Hepatocyte (in vitro differentiated cells): ENCODE measurements at regions not wholly inside any gene's neighbourhood (a gene's known extent, or its start where the extent isn't known, plus 50 kb on each side); places are given as distances from the start of the nearest gene placed in this dataset.

Experiments
- DNase-seq: peaks from one replicate; pipeline ENCODE4 v3.0.0-alpha.2; 2016; ENCODE audit warnings: low spot score
- H2AFZ ChIP-seq: fragments of 200-600 bp; sonication (generic); 2 replicates; pipeline ENCODE4 v1.6.0; 2016; ENCODE audit warnings: antibody characterized with exemption, mild to moderate bottlenecking
- H3K27ac ChIP-seq: fragments of 200-600 bp; sonication (generic); 2 replicates; pipeline ENCODE4 v1.5.1; 2016; ENCODE audit warnings: mild to moderate bottlenecking
- H3K27me3 ChIP-seq: fragments of 200-600 bp; sonication (generic); 2 replicates; pipeline ENCODE4 v1.6.1; 2016
- H3K36me3 ChIP-seq: fragments of 200-600 bp; sonication (generic); replicated peaks from 2 replicates; pipeline ENCODE4 v1.5.1; 2016; ENCODE audit warnings: low read depth; ENCODE audit not compliant: insufficient read depth
- H3K4me1 ChIP-seq: fragments of 200-600 bp; sonication (generic); 2 replicates; pipeline ENCODE4 v1.5.1; 2016; ENCODE audit warnings: mild to moderate bottlenecking, moderate library complexity; ENCODE audit not compliant: insufficient read depth
- H3K4me2 ChIP-seq: fragments of 200-600 bp; sonication (generic); 2 replicates; pipeline ENCODE4 v1.6.0; 2016
- H3K4me3 ChIP-seq: fragments of 200-600 bp; sonication (generic); 2 replicates; pipeline ENCODE4 v1.5.1; 2016; ENCODE audit warnings: mild to moderate bottlenecking
- H3K79me2 ChIP-seq: fragments of 200-600 bp; sonication (generic); 2 replicates; pipeline ENCODE4 v1.6.0; 2017; ENCODE audit warnings: mild to moderate bottlenecking
- H3K9me2 ChIP-seq: fragments of 200-600 bp; sonication (generic); replicated peaks from 2 replicates; pipeline ENCODE4 v1.6.0; 2017; ENCODE audit warnings: mild to moderate bottlenecking; ENCODE audit not compliant: insufficient read depth
- H3K9me3 ChIP-seq: fragments of 200-600 bp; sonication (generic); 2 replicates; pipeline ENCODE4 v1.5.1; 2016; ENCODE audit warnings: low read depth, mild to moderate bottlenecking
- H4K20me1 ChIP-seq: fragments of 200-600 bp; sonication (generic); 2 replicates; pipeline ENCODE4 v1.6.0; 2016; ENCODE audit warnings: mild to moderate bottlenecking; ENCODE audit not compliant: insufficient read depth, poor library complexity, severe bottlenecking
- EZH2 ChIP-seq: fragments of 200-600 bp; sonication (generic); IDR thresholded peaks from 2 replicates; pipeline ENCODE4 v1.6.1; 2016; ENCODE audit warnings: antibody characterized with exemption, mild to moderate bottlenecking, borderline replicate concordance
- EZH2phosphoT487 ChIP-seq: fragments of 200-600 bp; sonication (generic); IDR thresholded peaks from one replicate; pipeline ENCODE4 v1.6.1; 2018; ENCODE audit warnings: antibody characterized with exemption, mild to moderate bottlenecking, low read depth, moderate library complexity; ENCODE audit not compliant: unreplicated experiment, severe bottlenecking
- WGBS: methylation state at CpG from one replicate; pipeline ENCODE4 v1.1.6; 2016; ENCODE audit warnings: low lambda C conversion rate; ENCODE audit errors: missing lambda C conversion rate; 5-methylcytosine and 5-hydroxymethylcytosine counted together
- TF ChIP-seq, protein P1 (sequence below): fragments of 200-600 bp; sonication (generic); IDR thresholded peaks from 2 replicates; pipeline ENCODE4 v1.5.1; 2016; ENCODE audit warnings: antibody characterized with exemption, mild to moderate bottlenecking; ENCODE audit not compliant: poor library complexity

DNA sequence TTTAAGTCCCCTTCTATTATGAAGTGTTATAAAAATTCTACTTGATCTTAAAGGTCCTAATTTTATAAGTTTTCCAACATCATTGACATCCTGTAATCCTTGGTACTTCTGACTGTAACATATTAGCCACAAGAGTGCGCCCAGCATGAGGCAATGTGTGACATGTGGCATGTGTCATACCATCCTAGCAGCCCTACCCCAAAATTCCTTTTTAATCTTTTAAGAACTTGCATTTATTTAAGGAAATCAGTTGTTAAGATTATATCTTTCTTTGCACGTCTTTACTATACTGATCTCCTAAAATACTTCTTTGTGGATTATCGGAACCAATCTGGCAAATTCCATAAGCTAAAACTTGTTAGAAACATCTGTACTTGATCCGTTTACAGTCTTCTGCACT is 167.1 kb upstream of the SLC24A3 start:
- Histone ChIP-seq H2AFZ (no peak overlapping the region), H4K20me1 (no peaks in the 10 kb centered on the region), H3K27ac (no peak overlapping the region), H3K4me1 (no peaks in the 10 kb centered on the region), H3K4me2 (no peak overlapping the region), H3K79me2 (no peaks in the 10 kb centered on the region), H3K9me3 (no peaks in the 10 kb centered on the region), H3K4me3 (no peak overlapping the region), H3K36me3 (no peaks in the 10 kb centered on the region), H3K9me2 (no peaks in the 10 kb centered on the region), H3K27me3 (peaks cover 6% of the 10 kb centered on the region)
- WGBS = 53% methylated on average over 4 of the region's 4 CpGs
- DNase-seq = no peak
- TF ChIP-seq EZH2 = no peak
- TF ChIP-seq, protein P1, sequence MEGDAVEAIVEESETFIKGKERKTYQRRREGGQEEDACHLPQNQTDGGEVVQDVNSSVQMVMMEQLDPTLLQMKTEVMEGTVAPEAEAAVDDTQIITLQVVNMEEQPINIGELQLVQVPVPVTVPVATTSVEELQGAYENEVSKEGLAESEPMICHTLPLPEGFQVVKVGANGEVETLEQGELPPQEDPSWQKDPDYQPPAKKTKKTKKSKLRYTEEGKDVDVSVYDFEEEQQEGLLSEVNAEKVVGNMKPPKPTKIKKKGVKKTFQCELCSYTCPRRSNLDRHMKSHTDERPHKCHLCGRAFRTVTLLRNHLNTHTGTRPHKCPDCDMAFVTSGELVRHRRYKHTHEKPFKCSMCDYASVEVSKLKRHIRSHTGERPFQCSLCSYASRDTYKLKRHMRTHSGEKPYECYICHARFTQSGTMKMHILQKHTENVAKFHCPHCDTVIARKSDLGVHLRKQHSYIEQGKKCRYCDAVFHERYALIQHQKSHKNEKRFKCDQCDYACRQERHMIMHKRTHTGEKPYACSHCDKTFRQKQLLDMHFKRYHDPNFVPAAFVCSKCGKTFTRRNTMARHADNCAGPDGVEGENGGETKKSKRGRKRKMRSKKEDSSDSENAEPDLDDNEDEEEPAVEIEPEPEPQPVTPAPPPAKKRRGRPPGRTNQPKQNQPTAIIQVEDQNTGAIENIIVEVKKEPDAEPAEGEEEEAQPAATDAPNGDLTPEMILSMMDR = peak; percentile 4
- TF ChIP-seq EZH2phosphoT487 = no peak

DNA sequence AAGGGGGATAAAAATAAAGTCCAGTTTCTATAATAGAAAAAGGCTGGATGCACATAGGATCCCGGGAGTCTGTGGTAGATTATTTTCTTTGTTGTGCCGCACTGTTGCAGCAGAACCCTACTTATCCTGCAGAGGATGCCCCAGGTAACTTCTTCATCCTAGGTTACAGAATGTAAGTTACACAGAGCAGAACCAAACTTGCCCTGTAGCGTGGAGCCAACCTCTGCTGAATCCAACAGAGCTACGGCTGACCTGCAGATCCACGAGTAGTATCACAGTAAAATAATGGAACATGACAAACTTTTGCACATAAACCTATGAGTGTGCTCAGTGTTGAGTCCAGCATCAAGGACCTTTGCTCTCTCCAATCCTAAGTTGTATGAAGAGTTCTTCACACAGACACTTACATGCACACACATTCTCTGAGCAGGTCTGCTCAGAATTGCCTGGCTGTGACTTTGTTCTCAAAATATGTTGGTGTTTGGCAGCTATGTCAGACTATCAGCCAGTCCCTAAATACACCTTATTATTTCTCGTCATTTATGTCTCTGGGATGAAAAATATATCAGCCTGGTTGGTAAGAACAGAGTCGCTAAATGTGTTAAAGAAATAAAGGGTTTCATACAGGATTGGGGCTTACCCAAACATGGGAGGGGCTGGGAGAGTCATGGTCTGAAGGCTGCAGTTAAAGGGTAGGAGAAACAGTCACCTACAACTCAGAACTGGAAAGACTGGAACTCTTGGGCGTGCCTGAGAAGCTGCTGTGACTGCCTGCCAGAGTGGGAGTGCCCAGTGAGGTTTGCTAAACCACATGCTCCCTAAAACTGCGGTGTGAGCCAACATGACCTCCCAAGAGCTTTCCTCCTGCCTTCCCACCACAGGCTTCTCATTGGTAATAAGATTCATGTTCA is 165.1 kb upstream of the SLC24A3 start:
- Histone ChIP-seq H2AFZ (no peak overlapping the region), H3K36me3 (no peaks in the 10 kb centered on the region), H3K9me2 (no peaks in the 10 kb centered on the region), H4K20me1 (no peaks in the 10 kb centered on the region), H3K79me2 (no peaks in the 10 kb centered on the region), H3K27ac (peak overlapping the region; percentile 23), H3K4me1 (no peaks in the 10 kb centered on the region), H3K9me3 (no peaks in the 10 kb centered on the region), H3K27me3 (peaks cover 3% of the 10 kb centered on the region), H3K4me2 (peak overlapping the region; percentile 7), H3K4me3 (no peak overlapping the region)
- no peak for TF ChIP-seq EZH2phosphoT487
- peak; percentile 35 for DNase-seq
- WGBS = 89% methylated on average over 9 of the region's 9 CpGs

DNA sequence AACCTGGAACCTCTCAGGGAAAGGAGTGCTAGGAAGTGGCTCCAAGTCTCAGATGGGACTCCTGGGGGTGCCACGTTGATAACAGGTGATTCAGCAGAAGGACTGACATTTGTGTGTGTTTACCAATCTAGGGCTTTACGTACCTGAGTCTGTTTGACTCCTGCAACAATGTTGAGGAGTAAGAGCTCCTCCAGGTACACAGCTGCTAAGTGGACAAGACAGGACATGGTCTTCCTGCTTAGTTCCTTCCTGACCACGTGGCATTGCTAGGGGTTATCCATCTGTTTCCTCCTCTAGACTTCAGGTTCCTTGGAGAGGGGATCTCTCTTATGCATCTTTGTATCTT is 164.5 kb upstream of the SLC24A3 start:
- peak overlapping the region; percentile 23 for H3K27ac ChIP-seq
- H3K9me3 ChIP-seq = no peaks in the 10 kb centered on the region

DNA sequence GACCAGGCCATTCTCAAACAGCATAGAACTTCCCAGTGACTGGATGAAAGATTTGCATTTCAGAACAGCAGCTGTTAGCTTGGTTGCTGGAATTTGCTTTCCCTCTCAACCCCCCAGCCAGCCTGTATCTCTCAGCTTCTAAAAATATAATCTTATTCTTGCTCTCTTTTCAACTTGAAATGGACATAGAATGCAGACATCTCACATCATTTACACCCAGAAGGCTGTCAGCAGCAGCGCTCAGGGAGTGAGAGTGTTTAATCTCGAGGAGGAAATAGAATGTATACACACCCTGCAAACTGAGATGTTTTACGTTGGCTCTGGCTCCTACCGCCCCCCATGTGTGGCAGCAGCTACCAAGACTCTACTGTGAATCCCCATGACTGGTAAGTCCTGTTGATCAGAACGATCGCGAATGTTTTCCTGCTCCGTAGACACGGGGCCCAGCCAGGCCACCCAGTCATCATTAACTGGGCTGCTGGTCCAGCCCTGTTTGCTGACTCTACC is 163.4 kb upstream of the SLC24A3 start:
- H3K27me3 ChIP-seq = no peaks in the 10 kb centered on the region
- no peak for DNase-seq

More for the DNA sequence above, 164.5 kb upstream of the SLC24A3 start:
- H3K4me1 ChIP-seq = no peaks in the 10 kb centered on the region
- H4K20me1 ChIP-seq = no peaks in the 10 kb centered on the region
- no peak overlapping the region for H3K4me2 ChIP-seq
- no peaks in the 10 kb centered on the region for H3K36me3 ChIP-seq
- H3K4me3 ChIP-seq = no peak overlapping the region
- no peaks in the 10 kb centered on the region for H3K79me2 ChIP-seq
- no peaks in the 10 kb centered on the region for H3K27me3 ChIP-seq
- TF ChIP-seq EZH2phosphoT487 = no peak
- TF ChIP-seq EZH2 = no peak
- TF ChIP-seq, protein P1 = no peak
- no peak for DNase-seq
- no peaks in the 10 kb centered on the region for H3K9me2 ChIP-seq
- H2AFZ ChIP-seq = no peak overlapping the region
- 81% methylated on average over 3 of the region's 3 CpGs for WGBS

More for the DNA sequence above, 163.4 kb upstream of the SLC24A3 start:
- TF ChIP-seq EZH2phosphoT487 (no peak), EZH2 (no peak)
- TF ChIP-seq, protein P1 = no peak
- 63% methylated on average over 9 of the region's 9 CpGs for WGBS
- H3K4me2 ChIP-seq = no peak overlapping the region
- no peaks in the 10 kb centered on the region for H3K9me3 ChIP-seq
- H3K4me3 ChIP-seq = no peak overlapping the region
- no peaks in the 10 kb centered on the region for H3K79me2 ChIP-seq
- H3K36me3 ChIP-seq = no peaks in the 10 kb centered on the region
- no peaks in the 10 kb centered on the region for H4K20me1 ChIP-seq
- no peak overlapping the region for H3K27ac ChIP-seq
- no peak overlapping the region for H2AFZ ChIP-seq
- H3K4me1 ChIP-seq = no peaks in the 10 kb centered on the region
- H3K9me2 ChIP-seq = no peaks in the 10 kb centered on the region
